ENCODE measurements at regions not wholly inside any gene's neighbourhood (a gene's known extent, or its start where the extent isn't known, plus 50 kb on each side); places are given as distances from the start of the nearest gene placed in this dataset.

- TF ChIP-seq POLR2AphosphoS5 (IDR thresholded peaks at IDR 0.05) (no peak), CTCF (IDR thresholded peaks at IDR 0.05; ENCODE audit: poor library complexity, severe bottlenecking) (no peak)
Observed at GRCh38 chr11:43577566-43578264, 102.8 kb upstream of the HSD17B12 start.
